IMR-90 (cell line): ENCODE measurements at regions not wholly inside any gene's neighbourhood (a gene's known extent, or its start where the extent isn't known, plus 50 kb on each side); places are given as distances from the start of the nearest gene placed in this dataset.

Experiments
- ATAC-seq: fragments of 200-7000 bp; cut with Tn5 transposase; 2 replicates; pipeline ENCODE4 v1.9.1; 2020; ENCODE audit warnings: low read depth, mild to moderate bottlenecking, moderate library complexity
- BruUV-seq: library from RNA; stranded (reverse); fragments of 400-500 nt; replicated peaks from 2 replicates; lab custom pipeline; 2021; lab: Mats Ljungman, UMichigan
- CTCF ChIA-PET: fragments of 300-600 bp; formaldehyde crosslinking; extraction: SDS; loops from one replicate; lab custom pipeline; 2021; ENCODE audit warnings: antibody characterized with exemption; lab: Yijun Ruan, JAX
- POLR2A ChIA-PET: fragments of 300-600 bp; sonication (Branson Sonifier 250); formaldehyde crosslinking; loops from one replicate; lab custom pipeline; 2022; ENCODE audit warnings: antibody characterized with exemption; ENCODE audit not compliant: unreplicated experiment; lab: Charles Lee
- DNase-seq: peaks from one replicate; pipeline ENCODE4 v3.0.0; 2013
- H2AFZ ChIP-seq: replicated peaks from 2 replicates; pipeline ENCODE3; 2013; ENCODE audit warnings: low read length, mild to moderate bottlenecking; ENCODE audit not compliant: poor library complexity
- H2AK5ac ChIP-seq: 2 replicates; pipeline ENCODE4 v1.6.1; 2013; ENCODE audit warnings: low read depth, low read length, inconsistent platforms
- H2AK9ac ChIP-seq: replicated peaks from 2 replicates; pipeline ENCODE3; 2013; ENCODE audit warnings: mild to moderate bottlenecking, low read depth, low read length, moderate library complexity; ENCODE audit not compliant: poor library complexity
- H2BK120ac ChIP-seq: 2 replicates; pipeline ENCODE4 v1.6.1; 2013; ENCODE audit warnings: low read depth, low read length, inconsistent platforms
- H2BK15ac ChIP-seq: 3 replicates; pipeline ENCODE4 v1.6.1; 2013; ENCODE audit warnings: low read depth, low read length, inconsistent platforms
- H2BK20ac ChIP-seq: 2 replicates; pipeline ENCODE4 v1.6.1; 2013; ENCODE audit warnings: low read depth, mild to moderate bottlenecking, inconsistent platforms, low read length, moderate library complexity
- H2BK5ac ChIP-seq: 2 replicates; pipeline ENCODE4 v1.6.1; 2013; ENCODE audit warnings: mild to moderate bottlenecking, low read depth, low read length, inconsistent platforms; ENCODE audit not compliant: poor library complexity, severe bottlenecking
- H3K14ac ChIP-seq: replicated peaks from 2 replicates; pipeline ENCODE4 v1.6.1; 2013; ENCODE audit warnings: low read depth, low read length, inconsistent platforms
- H3K18ac ChIP-seq: 2 replicates; pipeline ENCODE4 v1.6.1; 2013; ENCODE audit warnings: low read depth, low read length, control low read depth
- H3K23ac ChIP-seq: 2 replicates; pipeline ENCODE4 v1.6.1; 2013; ENCODE audit warnings: low read depth, low read length, inconsistent platforms
- H3K27ac ChIP-seq: 2 replicates; pipeline ENCODE4 v1.5.1; 2013; ENCODE audit warnings: mild to moderate bottlenecking, control low read depth, low read length; ENCODE audit not compliant: insufficient read depth
- H3K27me3 ChIP-seq: 2 replicates; pipeline ENCODE4 v1.6.1; 2013; ENCODE audit warnings: low read length; ENCODE audit not compliant: control insufficient read depth, insufficient read depth
- H3K36me3 ChIP-seq: 2 replicates; pipeline ENCODE4 v1.6.1; 2013; ENCODE audit warnings: low read length, mixed read lengths; ENCODE audit not compliant: control insufficient read depth, insufficient read depth
- H3K4ac ChIP-seq: 2 replicates; pipeline ENCODE4 v1.6.1; 2013; ENCODE audit warnings: low read depth, low read length, inconsistent platforms
- H3K4me1 ChIP-seq: 2 replicates; pipeline ENCODE4 v1.6.1; 2013; ENCODE audit warnings: low read length, mixed read lengths; ENCODE audit not compliant: control insufficient read depth, insufficient read depth
- H3K4me2 ChIP-seq: 2 replicates; pipeline ENCODE4 v1.6.1; 2013; ENCODE audit warnings: low read depth, mild to moderate bottlenecking, control low read depth, low read length, moderate library complexity
- H3K4me3 ChIP-seq: 2 replicates; pipeline ENCODE4 v1.5.1; 2013; ENCODE audit warnings: low read depth, mild to moderate bottlenecking, control low read depth, low read length, moderate library complexity; ENCODE audit not compliant: insufficient read depth
- H3K56ac ChIP-seq: 2 replicates; pipeline ENCODE4 v1.6.1; 2013; ENCODE audit warnings: low read length, inconsistent platforms; ENCODE audit not compliant: insufficient read depth; ENCODE audit errors: extremely low read depth
- H3K79me1 ChIP-seq, 2 experiments: 2 replicates each; pipeline ENCODE4 v1.6.1; 2013; ENCODE audit warnings: low read length in 2 of 2, inconsistent platforms in 1 of 2, low read depth in 1 of 2
- H3K9ac ChIP-seq: 2 replicates; pipeline ENCODE4 v1.6.1; 2013; ENCODE audit warnings: low read depth, low read length, control low read depth
- H3K9me1 ChIP-seq: 2 replicates; pipeline ENCODE4 v1.6.1; 2013; ENCODE audit warnings: low read length, inconsistent platforms; ENCODE audit not compliant: insufficient read depth
- H3K9me3 ChIP-seq: 2 replicates; pipeline ENCODE4 v1.6.1; 2013; ENCODE audit warnings: low read length; ENCODE audit not compliant: control insufficient read depth, insufficient read depth
- H4K20me1 ChIP-seq: 2 replicates; pipeline ENCODE4 v1.6.1; 2013; ENCODE audit warnings: low read length, inconsistent platforms; ENCODE audit not compliant: insufficient read depth
- H4K5ac ChIP-seq: 2 replicates; pipeline ENCODE4 v1.6.1; 2013; ENCODE audit warnings: mild to moderate bottlenecking, low read depth, low read length, control low read depth
- H4K8ac ChIP-seq, 2 experiments: 2 replicates each; pipeline ENCODE4 v1.6.1; 2013; ENCODE audit warnings: low read depth in 2 of 2, low read length in 2 of 2, control low read depth in 1 of 2, inconsistent platforms in 1 of 2
- H4K91ac ChIP-seq: 2 replicates; pipeline ENCODE4 v1.6.1; 2013; ENCODE audit warnings: low read depth, low read length, inconsistent platforms; ENCODE audit not compliant: insufficient read depth
- NFE2L2 ChIP-seq: fragments of 150-350 bp; IDR thresholded peaks from 2 replicates; pipeline ENCODE4 v1.6.1; 2016; ENCODE audit warnings: low read depth, mild to moderate bottlenecking, low read length
- WGBS, 2 experiments: methylation state at CpG; one replicate each; pipeline versions ENCODE4 v1.1.5 to v1.1.7; 2013; ENCODE audit warnings: missing lambda C conversion rate in 2 of 2; ENCODE audit not compliant: insufficient read length in 1 of 2; ENCODE audit errors: extremely low coverage in 2 of 2; 5-methylcytosine and 5-hydroxymethylcytosine counted together
- dilution Hi-C: fragments of 300-500 bp; cut with HindIII; formaldehyde crosslinking; loops from one replicate; pipeline ENCODE4 v1.14.3; 2018; ENCODE audit warnings: low sequenced_read_pairs; ENCODE audit not compliant: unreplicated experiment
- in situ Hi-C: fragments of 300-500 bp; cut with MboI; formaldehyde crosslinking; loops from 3 replicates; pipeline ENCODE4 v1.14.3; 2019; ENCODE audit warnings: low sequenced_read_pairs, inconsistent platforms, mixed read lengths
- intact Hi-C: fragments of 100-400 bp; cut with micrococcal nuclease; formaldehyde crosslinking; loops from 2 replicates; pipeline ENCODE4 v1.10.0; 2022

- BruUV-seq = no TSS peak
- no peak overlapping the region for H3K4ac ChIP-seq
- no peak overlapping the region for H2AK9ac ChIP-seq
- no peak overlapping the region for H2BK15ac ChIP-seq
- 17% methylated on average over 1 of the region's 4 CpGs; no CpG with 5 or more reads in 1 of the 2 experiments for WGBS, 2 experiments
- ChIA-PET POLR2A (no interaction called here), CTCF (interaction anchor here (1.1 kb wide), 1 partner anchor 143 kb away, joined by 3 read pairs; no protein-coding TSS in a partner anchor)
- H3K27ac ChIP-seq = no peak overlapping the region
- H3K9me3 ChIP-seq = no peaks in the 10 kb centered on the region
- no peak for DNase-seq
- H2AK5ac ChIP-seq = no peak overlapping the region
- H3K56ac ChIP-seq = no peak overlapping the region
- intact Hi-C loops (no loop called here), dilution Hi-C loops (no loop called here), in situ Hi-C loops (no loop called here)
- H2BK5ac ChIP-seq = no peak overlapping the region
- no peaks in the 10 kb centered on the region for H3K36me3 ChIP-seq
- ATAC-seq = no peak
- H3K4me3 ChIP-seq = no peak overlapping the region
- H3K79me1 ChIP-seq = no peaks in the 10 kb centered on the region
- H3K23ac ChIP-seq = no peak overlapping the region
- no peaks in the 10 kb centered on the region for H3K9me1 ChIP-seq
- no peak overlapping the region for H2AFZ ChIP-seq
- H4K91ac ChIP-seq = no peak overlapping the region
- H4K8ac ChIP-seq = no peak overlapping the region
- H3K4me2 ChIP-seq = no peak overlapping the region
- no peak overlapping the region for H4K5ac ChIP-seq
- no peaks in the 10 kb centered on the region for H4K20me1 ChIP-seq
- no peak overlapping the region for H2BK120ac ChIP-seq
- H3K14ac ChIP-seq = no peak overlapping the region
- H3K18ac ChIP-seq = no peak overlapping the region
- H3K27me3 ChIP-seq = no peaks in the 10 kb centered on the region
- no peak overlapping the region for H2BK20ac ChIP-seq
- no peak for TF ChIP-seq NFE2L2
- no peaks in the 10 kb centered on the region for H3K4me1 ChIP-seq
- H3K9ac ChIP-seq = no peak overlapping the region
Observed at GRCh38 chr13:70604448-70604847, 496.2 kb upstream of the KLHL1 start.
